GM12878 (cell line): ENCODE measurements at regions not wholly inside any gene's neighbourhood (a gene's known extent, or its start where the extent isn't known, plus 50 kb on each side); places are given as distances from the start of the nearest gene placed in this dataset.

Experiments
- ATAC-seq: fragments of 200-7000 bp; cut with Tn5 transposase; 3 replicates; pipeline ENCODE4 v1.9.1; 2020; ENCODE audit warnings: mild to moderate bottlenecking, moderate library complexity
- BruUV-seq: library from RNA; stranded (reverse); fragments of 400-500 nt; replicated peaks from 2 replicates; lab custom pipeline; 2021; lab: Mats Ljungman, UMichigan
- CTCF ChIA-PET: fragments of 300-600 bp; sonication (Branson Sonifier 250); formaldehyde crosslinking; extraction: SDS; loops from one replicate; lab custom pipeline; 2021; ENCODE audit warnings: inconsistent platforms; lab: Yijun Ruan, JAX
- POLR2A ChIA-PET: fragments of 350-600 bp; formaldehyde crosslinking; extraction: SDS; loops from one replicate; lab custom pipeline; 2021; ENCODE audit warnings: inconsistent platforms; lab: Charles Lee
- RAD21 ChIA-PET: fragments of 300-600 bp; sonication (Branson Sonifier 250); formaldehyde crosslinking; loops from one replicate; lab custom pipeline; 2023; ENCODE audit warnings: antibody characterized with exemption; ENCODE audit not compliant: unreplicated experiment; lab: Charles Lee
- SMC1A ChIA-PET: fragments of 300-600 bp; sonication (Branson Sonifier 250); formaldehyde crosslinking; loops from one replicate; lab custom pipeline; 2023; ENCODE audit not compliant: unreplicated experiment, uncharacterized antibody; lab: Charles Lee
- DNase-seq: peaks from one replicate; pipeline ENCODE4 v3.0.0-alpha.2; 2011; ENCODE audit warnings: low read depth, low spot score
- FAIRE-seq: peaks from 3 replicates; lab custom pipeline; 2011; peaks lifted over from hg19 to GRCh38; lab: Jason Lieb, UNC
- H2AFZ ChIP-seq: 2 replicates; pipeline ENCODE4 v1.6.0; 2011; ENCODE audit warnings: low read depth, low read length, control low read depth; ENCODE audit not compliant: control insufficient read depth
- H3K27ac ChIP-seq: 2 replicates; pipeline ENCODE4 v1.5.1; 2011; ENCODE audit warnings: control low read depth; ENCODE audit not compliant: control insufficient read depth, insufficient read depth
- H3K27me3 ChIP-seq, 2 experiments: replicated peaks in 1 of 2; 2 replicates each; pipeline versions ENCODE4 v1.6.0 to v1.6.1; 2011; ENCODE audit warnings: low read length in 1 of 2; ENCODE audit not compliant: control insufficient read depth in 2 of 2, insufficient read depth in 2 of 2
- H3K36me3 ChIP-seq, 2 experiments: 2 replicates each; pipeline ENCODE4 v1.5.1; 2011; ENCODE audit warnings: low read length in 1 of 2; ENCODE audit not compliant: control insufficient read depth in 2 of 2, insufficient read depth in 2 of 2
- H3K4me1 ChIP-seq: 2 replicates; pipeline ENCODE4 v1.6.1; 2011; ENCODE audit warnings: mild to moderate bottlenecking, low read length, moderate library complexity, mixed read lengths; ENCODE audit not compliant: control insufficient read depth, insufficient read depth
- H3K4me2 ChIP-seq: 2 replicates; pipeline ENCODE4 v1.6.0; 2011; ENCODE audit warnings: control low read depth; ENCODE audit not compliant: control insufficient read depth, insufficient read depth
- H3K4me3 ChIP-seq: fragments of 200-600 bp; sonication (generic); 2 replicates; pipeline ENCODE4 v1.5.1; 2016
- H3K79me2 ChIP-seq: 2 replicates; pipeline ENCODE4 v1.6.0; 2011; ENCODE audit warnings: low read length; ENCODE audit not compliant: control insufficient read depth, insufficient read depth
- H3K9ac ChIP-seq: 2 replicates; pipeline ENCODE4 v1.8.0; 2011; ENCODE audit warnings: low read length, control low read depth, mixed read lengths; ENCODE audit not compliant: control insufficient read depth, insufficient read depth
- H3K9me3 ChIP-seq: replicated peaks from 3 replicates; pipeline ENCODE4 v1.5.1; 2011; ENCODE audit warnings: mild to moderate bottlenecking, low read length; ENCODE audit not compliant: control insufficient read depth, insufficient read depth
- H4K20me1 ChIP-seq: 2 replicates; pipeline ENCODE4 v1.6.0; 2011; ENCODE audit not compliant: control insufficient read depth, insufficient read depth
- ATF2 ChIP-seq: IDR thresholded peaks from 2 replicates; pipeline ENCODE4 v1.6.1; 2012; ENCODE audit warnings: low read length, inconsistent platforms
- BMI1 ChIP-seq: fragments of 450-650 bp; IDR thresholded peaks from 2 replicates; pipeline ENCODE4 v1.6.1; 2016; ENCODE audit warnings: mild to moderate bottlenecking, moderate library complexity, borderline replicate concordance
- CEBPZ ChIP-seq: fragments of 150-350 bp; IDR thresholded peaks from 2 replicates; pipeline ENCODE4 v1.6.1; 2016; ENCODE audit warnings: low read depth, low read length
- CREM ChIP-seq: IDR thresholded peaks from 2 replicates; pipeline ENCODE4 v1.6.1; 2014; ENCODE audit warnings: antibody characterized with exemption, low read depth
- ELK1 ChIP-seq: IDR thresholded peaks from 2 replicates; pipeline ENCODE4 v1.6.1; 2012; ENCODE audit warnings: low read depth, low read length, improper control_type of control experiment
- EP300 ChIP-seq, 2 experiments: fragments of 150-350 bp in 1 of 2; IDR thresholded peaks; 2 replicates each; pipeline ENCODE4 v1.6.1; 2011 to 2012; ENCODE audit warnings: low read depth in 2 of 2, low read length in 2 of 2, borderline replicate concordance in 1 of 2, improper control_type of control experiment in 1 of 2, inconsistent platforms in 1 of 2; ENCODE audit not compliant: control insufficient read depth in 1 of 2
- HDAC6 ChIP-seq: fragments of 200-600 bp; sonication (generic); IDR thresholded peaks from one replicate; pipeline ENCODE4 v1.8.0; 2017; ENCODE audit warnings: antibody characterized with exemption; ENCODE audit not compliant: unreplicated experiment
- LARP7 ChIP-seq: fragments of 450-650 bp; IDR thresholded peaks from 2 replicates; pipeline ENCODE4 v1.6.1; 2017; ENCODE audit warnings: mild to moderate bottlenecking
- NFIC ChIP-seq: IDR thresholded peaks from 2 replicates; pipeline ENCODE4 v1.6.1; 2012; ENCODE audit warnings: low read depth, mild to moderate bottlenecking, inconsistent platforms, low read length, moderate library complexity
- NFXL1 ChIP-seq: fragments of 450-650 bp; IDR thresholded peaks from 2 replicates; pipeline ENCODE4 v1.6.1; 2017; ENCODE audit warnings: antibody characterized with exemption, mild to moderate bottlenecking, borderline replicate concordance
- POU2F2 ChIP-seq: IDR thresholded peaks from 3 replicates; pipeline ENCODE4 v1.6.1; 2011; ENCODE audit warnings: low read depth, mild to moderate bottlenecking, low read length, borderline replicate concordance
- RAD51 ChIP-seq: fragments of 450-650 bp; IDR thresholded peaks from 2 replicates; pipeline ENCODE4 v1.6.1; 2016; ENCODE audit warnings: moderate library complexity, mild to moderate bottlenecking, inconsistent platforms
- RCOR1 ChIP-seq: conservative IDR thresholded peaks from 2 replicates; pipeline ENCODE4 v1.6.1; 2012; ENCODE audit warnings: low read depth, low read length, improper control_type of control experiment
- SMAD1 ChIP-seq: fragments of 450-650 bp; IDR thresholded peaks from 2 replicates; pipeline ENCODE4 v1.6.1; 2018; ENCODE audit warnings: mild to moderate bottlenecking, low read depth; ENCODE audit not compliant: partially characterized antibody
- ZNF592 ChIP-seq: fragments of 450-650 bp; IDR thresholded peaks from 2 replicates; pipeline ENCODE4 v1.6.1; 2017; ENCODE audit warnings: mild to moderate bottlenecking, moderate library complexity
- WGBS: methylation state at CpG from one replicate; pipeline ENCODE4 v1.1.6; 2016; ENCODE audit warnings: low lambda C conversion rate; ENCODE audit not compliant: insufficient replicate concordance, insufficient coverage; ENCODE audit errors: missing lambda C conversion rate; 5-methylcytosine and 5-hydroxymethylcytosine counted together
- in situ Hi-C: fragments of 300-500 bp; cut with MboI; formaldehyde crosslinking; loops from 9 replicates; pipeline ENCODE4 v1.14.3; 2018; ENCODE audit warnings: mixed read lengths
- intact Hi-C: fragments of 100-400 bp; cut with micrococcal nuclease; formaldehyde crosslinking; loops from one replicate; pipeline ENCODE4 v1.14.2; 2022; ENCODE audit not compliant: unreplicated experiment

GRCh38 chr22:48347311-48347710 lies 1480.4 kb downstream of the BRD1 start:
- Histone ChIP-seq H3K36me3 (no peaks in the 10 kb centered on the region), H3K9me3 (no peaks in the 10 kb centered on the region; the same call in 2 of the 3 replicates), H4K20me1 (no peaks in the 10 kb centered on the region), H3K4me2 (no peak overlapping the region), H3K27ac (no peak overlapping the region), H3K27me3 (no peaks in the 10 kb centered on the region), H2AFZ (no peak overlapping the region), H3K4me1 (no peaks in the 10 kb centered on the region), H3K9ac (no peak overlapping the region), H3K79me2 (no peaks in the 10 kb centered on the region), H3K4me3 (no peak overlapping the region)
- intact Hi-C loops: no loop called here
- RAD21 ChIA-PET: no interaction called here
- ATAC-seq (no peak), FAIRE-seq (no peak), DNase-seq (no peak)
- SMC1A ChIA-PET: no interaction called here
- CTCF ChIA-PET: no interaction called here
- no TSS peak for BruUV-seq
- POLR2A ChIA-PET: no interaction called here
- no peak for TF ChIP-seq ELK1
- no peak for TF ChIP-seq BMI1
- no peak for TF ChIP-seq EP300 (IDR thresholded peaks at IDR 0.05; ENCODE audit: borderline replicate concordance in 1 of 2, control insufficient read depth in 1 of 2, low read depth in 2 of 2, low read length in 2 of 2)
- TF ChIP-seq ZNF592: no peak
- no peak for TF ChIP-seq NFIC
- TF ChIP-seq NFXL1: no peak
- no peak for TF ChIP-seq POU2F2
- TF ChIP-seq RAD51: no peak
- no peak for TF ChIP-seq SMAD1
- TF ChIP-seq ATF2: no peak
- no peak for TF ChIP-seq HDAC6
- no peak for TF ChIP-seq RCOR1
- TF ChIP-seq LARP7: no peak
- TF ChIP-seq CEBPZ: no peak
- no peak for TF ChIP-seq CREM
- 51% methylated on average over 9 of the region's 9 CpGs for WGBS
- in situ Hi-C loops: no loop called here
